Stimulated activated CD4-positive, alpha-beta T cell treated with anti-CD3 and anti-CD28 coated beads, Interleukin-1b, Interleukin-23, amount 100 ng/mL, for 1 hour (primary cell): ENCODE measurements at regions not wholly inside any gene's neighbourhood (a gene's known extent, or its start where the extent isn't known, plus 50 kb on each side); places are given as distances from the start of the nearest gene placed in this dataset.

Experiments used
- DNase-seq, 2 donors: peaks; one replicate each; pipeline ENCODE4 v3.0.0-alpha.2; 2020; ENCODE audit warnings: low read depth in 2 of 2

GRCh38 chr7:35501681-35502080 lies 193.3 kb downstream of the HERPUD2 start:
- DNase-seq: no peak

- DNase-seq: no peak
Observed at GRCh38 chr7:35499226-35499625, 195.7 kb downstream of the HERPUD2 start.

- no peak for DNase-seq
Observed at GRCh38 chr7:35498416-35498815, 196.5 kb downstream of the HERPUD2 start.

GRCh38 chr7:35495844-35496243 lies 199.1 kb downstream of the HERPUD2 start:
- no peak for DNase-seq

GRCh38 chr7:35495377-35495776 lies 199.6 kb downstream of the HERPUD2 start:
- DNase-seq: no peak

GRCh38 chr7:35494407-35494806 lies 200.5 kb downstream of the HERPUD2 start:
- no peak for DNase-seq

- no peak for DNase-seq
Observed at GRCh38 chr7:35492451-35493175, 202.3 kb downstream of the HERPUD2 start.

GRCh38 chr7:35491233-35491632 lies 203.7 kb downstream of the HERPUD2 start:
- DNase-seq: no peak

- DNase-seq: no peak
Observed at GRCh38 chr7:35487841-35488240, 207.1 kb downstream of the HERPUD2 start.

GRCh38 chr7:35487402-35487801 lies 207.5 kb downstream of the HERPUD2 start:
- no peak for DNase-seq

- no peak for DNase-seq
Observed at GRCh38 chr7:35485436-35485835, 209.5 kb downstream of the HERPUD2 start.

- no peak for DNase-seq
Observed at GRCh38 chr7:35483568-35483967, 211.4 kb downstream of the HERPUD2 start.

GRCh38 chr7:35482231-35482630 lies 212.7 kb downstream of the HERPUD2 start:
- no peak for DNase-seq

- no peak for DNase-seq
Observed at GRCh38 chr7:35480806-35481205, 214.1 kb downstream of the HERPUD2 start.

- DNase-seq: no peak
Observed at GRCh38 chr7:35477609-35478008, 217.3 kb downstream of the HERPUD2 start.

GRCh38 chr7:35474100-35474499 lies 220.2 kb upstream of the TBX20 start:
- no peak for DNase-seq

GRCh38 chr7:35468606-35469005 lies 214.7 kb upstream of the TBX20 start:
- DNase-seq: no peak

GRCh38 chr7:35467456-35467978 lies 213.6 kb upstream of the TBX20 start:
- no peak for DNase-seq

- no peak for DNase-seq
Observed at GRCh38 chr7:35465791-35466336, 212.0 kb upstream of the TBX20 start.

- no peak for DNase-seq
Observed at GRCh38 chr7:35463751-35464150, 209.9 kb upstream of the TBX20 start.

GRCh38 chr7:35463176-35463700 lies 209.3 kb upstream of the TBX20 start:
- no peak for DNase-seq

GRCh38 chr7:35454575-35455385 lies 200.9 kb upstream of the TBX20 start:
- DNase-seq: no peak
